Endothelial cell (in vitro differentiated cells): ENCODE measurements at regions not wholly inside any gene's neighbourhood (a gene's known extent, or its start where the extent isn't known, plus 50 kb on each side); places are given as distances from the start of the nearest gene placed in this dataset.
A peak's percentile ranks its signal among the peaks of the same experiment; 100 is the strongest.

Source experiments
- DNase-seq: peaks from one replicate; pipeline ENCODE4 v3.0.0; 2021; ENCODE audit warnings: low spot score
- H3K27ac Mint-ChIP-seq: one replicate; pipeline ENCODE4 v1.8.0; 2021; ENCODE audit warnings: mixed read lengths, inconsistent platforms; ENCODE audit not compliant: unreplicated experiment
- H3K27me3 Mint-ChIP-seq: one replicate; pipeline ENCODE4 v1.8.0; 2021; ENCODE audit warnings: mild to moderate bottlenecking, moderate library complexity, mixed read lengths, inconsistent platforms; ENCODE audit not compliant: unreplicated experiment
- H3K36me3 Mint-ChIP-seq: one replicate; pipeline ENCODE4 v1.8.0; 2021; ENCODE audit warnings: mild to moderate bottlenecking, low read depth, mixed read lengths, inconsistent platforms; ENCODE audit not compliant: unreplicated experiment
- H3K4me1 Mint-ChIP-seq: one replicate; pipeline ENCODE4 v1.8.0; 2021; ENCODE audit warnings: mild to moderate bottlenecking, mixed read lengths, inconsistent platforms; ENCODE audit not compliant: unreplicated experiment
- H3K4me3 Mint-ChIP-seq: one replicate; pipeline ENCODE4 v1.8.0; 2021; ENCODE audit warnings: mild to moderate bottlenecking, mixed read lengths, inconsistent platforms; ENCODE audit not compliant: unreplicated experiment
- H3K9me3 Mint-ChIP-seq: one replicate; pipeline ENCODE4 v1.8.0; 2021; ENCODE audit warnings: mixed read lengths, inconsistent platforms; ENCODE audit not compliant: unreplicated experiment
- CTCF ChIP-seq: fragments of 200-600 bp; sonication (generic); IDR thresholded peaks from one replicate; pipeline ENCODE4 v1.5.0; 2021; ENCODE audit warnings: antibody characterized with exemption; ENCODE audit not compliant: unreplicated experiment

DNA sequence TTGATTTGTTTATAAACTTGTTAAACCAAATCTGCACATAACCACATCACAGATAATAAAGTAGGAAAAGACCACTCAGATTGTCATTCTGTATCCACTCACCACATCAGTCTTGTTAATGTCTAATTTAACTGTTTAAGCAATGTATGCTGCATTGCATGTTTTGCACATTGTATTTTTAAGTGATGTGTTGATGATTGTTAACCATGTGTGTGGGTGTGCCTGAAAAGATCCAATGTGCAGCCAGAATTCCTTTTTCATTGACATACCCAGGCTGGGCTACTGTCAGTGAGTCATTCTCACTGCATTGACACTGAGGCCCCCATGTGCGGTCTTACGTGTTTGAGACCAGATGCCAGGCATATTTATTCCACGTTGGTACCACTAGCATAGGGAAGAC lies 167.3 kb downstream of the TRMT11 start:
- TF ChIP-seq CTCF = no peak
- Mint-ChIP-seq H3K4me3 (no peak overlapping the region), H3K27ac (no peak overlapping the region), H3K9me3 (no peaks in the 10 kb centered on the region), H3K4me1 (peaks cover 6% of the 10 kb centered on the region), H3K36me3 (no peaks in the 10 kb centered on the region), H3K27me3 (peaks cover 4% of the 10 kb centered on the region)
- DNase-seq = no peak

GRCh38 chr6:126156973-126157372 lies 170.6 kb downstream of the TRMT11 start:
- peaks cover 4% of the 10 kb centered on the region for H3K27me3 Mint-ChIP-seq
- peaks cover 6% of the 10 kb centered on the region for H3K4me1 Mint-ChIP-seq
- no peaks in the 10 kb centered on the region for H3K9me3 Mint-ChIP-seq
- TF ChIP-seq CTCF = no peak
- H3K4me3 Mint-ChIP-seq = no peak overlapping the region
- no peak for DNase-seq
- no peaks in the 10 kb centered on the region for H3K36me3 Mint-ChIP-seq
- no peak overlapping the region for H3K27ac Mint-ChIP-seq

DNA sequence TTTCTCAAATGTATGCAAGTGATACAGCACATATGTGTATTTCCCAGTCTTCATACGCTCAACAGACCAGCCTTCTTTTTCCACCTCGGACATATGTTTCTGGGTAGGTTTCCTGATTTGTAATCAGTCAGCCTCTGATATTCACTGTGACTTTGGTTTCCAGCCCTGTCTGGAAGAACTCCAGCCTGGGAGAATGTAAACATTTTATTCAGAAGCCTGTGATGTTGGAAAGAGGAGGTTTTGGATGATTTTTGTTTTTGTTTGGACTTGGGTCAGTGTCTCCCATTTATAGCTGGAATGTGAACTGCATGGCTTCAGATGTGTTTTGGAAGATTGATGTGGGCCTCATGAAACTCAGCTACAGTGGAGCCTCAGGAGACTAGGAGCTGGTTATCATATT lies 172.2 kb upstream of the CENPW start:
- Mint-ChIP-seq H3K36me3 (no peaks in the 10 kb centered on the region), H3K9me3 (peaks cover 5% of the 10 kb centered on the region), H3K4me1 (peaks cover 3% of the 10 kb centered on the region), H3K27ac (no peak overlapping the region), H3K4me3 (no peak overlapping the region), H3K27me3 (peaks cover 2% of the 10 kb centered on the region)
- TF ChIP-seq CTCF = no peak
- no peak for DNase-seq

GRCh38 chr6:126170433-126170832 lies 169.5 kb upstream of the CENPW start:
- Mint-ChIP-seq H3K27ac (no peak overlapping the region), H3K4me1 (peaks cover 3% of the 10 kb centered on the region), H3K36me3 (no peaks in the 10 kb centered on the region)

DNA sequence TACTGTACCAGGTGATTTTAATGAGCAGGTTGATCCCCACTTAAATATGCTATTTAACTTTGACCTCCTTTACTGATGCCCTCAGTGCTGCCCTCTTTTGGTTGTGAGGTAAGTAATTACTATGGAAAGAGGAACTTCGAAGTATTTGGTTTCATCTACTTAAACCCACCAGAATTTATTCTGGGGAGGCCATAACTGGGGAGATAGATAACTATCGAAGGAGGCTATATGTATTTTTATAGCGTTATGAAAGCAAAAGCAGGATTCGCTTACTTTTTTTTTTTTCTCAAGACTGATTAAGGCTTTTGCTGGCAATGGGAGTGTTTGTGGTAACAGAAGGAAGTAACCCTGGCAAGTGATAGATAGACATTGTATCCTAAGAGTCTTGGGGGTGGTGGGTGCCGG lies 168.9 kb upstream of the CENPW start:
- peak; percentile 75 for TF ChIP-seq CTCF
- Mint-ChIP-seq H3K36me3 (no peaks in the 10 kb centered on the region), H3K4me3 (no peak overlapping the region), H3K27ac (no peak overlapping the region), H3K4me1 (peaks cover 3% of the 10 kb centered on the region), H3K27me3 (peaks cover 4% of the 10 kb centered on the region), H3K9me3 (no peaks in the 10 kb centered on the region)
- peak; percentile 33 for DNase-seq

More at GRCh38 chr6:126170433-126170832, 169.5 kb upstream of the CENPW start:
- DNase-seq = no peak
- TF ChIP-seq CTCF = no peak
- Mint-ChIP-seq H3K9me3 (no peaks in the 10 kb centered on the region), H3K4me3 (no peak overlapping the region), H3K27me3 (peaks cover 4% of the 10 kb centered on the region)
